ENCODE measurements at regions not wholly inside any gene's neighbourhood (a gene's known extent, or its start where the extent isn't known, plus 50 kb on each side); places are given as distances from the start of the nearest gene placed in this dataset.

- TF ChIP-seq HSF1 (IDR thresholded peaks at IDR 0.05; ENCODE audit: low read depth, low read length), result no peak
- TF ChIP-seq ZNF687 (IDR thresholded peaks at IDR 0.05), result no peak
These were observed 373.3 kb upstream of the RBMS3 start (continued) for GRCh38 chr3:28907616-28908015.

- peaks cover 14% of the 10 kb centered on the region for H3K4me1 ChIP-seq (ENCODE audit: control insufficient read depth, insufficient read depth, low read length)
- CTCF ChIA-PET, result no interaction called here
- no peak overlapping the region for H3K4me2 ChIP-seq (ENCODE audit: control insufficient read depth, insufficient read depth)
- H3K27me3 ChIP-seq (replicated peaks in 1 of 2; ENCODE audit: control insufficient read depth in 2 of 2, insufficient read depth in 2 of 2, low read length in 1 of 2), result no peaks in the 10 kb centered on the region; a peak in 1 of 4 replicates
- H3K9ac ChIP-seq (ENCODE audit: control insufficient read depth, insufficient read depth, low read length), result no peak overlapping the region
- H3K36me3 ChIP-seq (ENCODE audit: control insufficient read depth in 2 of 2, insufficient read depth in 2 of 2, low read length in 1 of 2), result no peaks in the 10 kb centered on the region
- intact Hi-C loops (cut with micrococcal nuclease; ENCODE audit: unreplicated experiment) (no loop called here), in situ Hi-C loops (cut with MboI) (loop anchor here (25.0 kb wide), 1 partner anchor 1275 kb away; no protein-coding TSS in a partner anchor)
- BruUV-seq (replicated peaks), result no TSS peak
- no peak overlapping the region for H3K4me3 ChIP-seq
- POLR2A ChIA-PET, result no interaction called here
- no peak overlapping the region for H3K27ac ChIP-seq (ENCODE audit: control insufficient read depth, insufficient read depth)
- RAD21 ChIA-PET (ENCODE audit: unreplicated experiment), result no interaction called here
- H3K79me2 ChIP-seq (ENCODE audit: control insufficient read depth, insufficient read depth, low read length), result no peaks in the 10 kb centered on the region
- FAIRE-seq (no peak), ATAC-seq (no peak), DNase-seq (ENCODE audit: low read depth, low spot score) (no peak)
- SMC1A ChIA-PET (ENCODE audit: uncharacterized antibody, unreplicated experiment), result no interaction called here
- H2AFZ ChIP-seq (ENCODE audit: control insufficient read depth, low read depth, low read length), result no peak overlapping the region
- no peaks in the 10 kb centered on the region for H4K20me1 ChIP-seq (ENCODE audit: control insufficient read depth, insufficient read depth)
- WGBS (ENCODE audit: insufficient coverage, insufficient replicate concordance, low lambda C conversion rate, missing lambda C conversion rate), result 27% methylated on average over 6 of the region's 6 CpGs
- no peaks in the 10 kb centered on the region for H3K9me3 ChIP-seq (replicated peaks; ENCODE audit: control insufficient read depth, insufficient read depth, low read length)
- no peak for TF ChIP-seq ZSCAN29 (IDR thresholded peaks at IDR 0.05)
- TF ChIP-seq CBX3 (IDR thresholded peaks at IDR 0.05; ENCODE audit: borderline replicate concordance, low read depth), result no peak
- no peak for TF ChIP-seq ZNF274 (IDR thresholded peaks at IDR 0.05; ENCODE audit: insufficient read depth, insufficient read length)
- TF ChIP-seq NKRF (conservative IDR thresholded peaks at IDR 0.05), result no peak
- TF ChIP-seq PML (IDR thresholded peaks at IDR 0.05; ENCODE audit: low read length), result no peak
- no peak for TF ChIP-seq IRF5 (IDR thresholded peaks at IDR 0.05; ENCODE audit: borderline replicate concordance)
- TF ChIP-seq RFX5 (IDR thresholded peaks at IDR 0.05; ENCODE audit: low read depth, low read length), result no peak
- no peak for TF ChIP-seq POLR2AphosphoS2 (IDR thresholded peaks at IDR 0.05; ENCODE audit: low read depth, low read length)
- no peak for TF ChIP-seq SMC3 (IDR thresholded peaks at IDR 0.05; ENCODE audit: borderline replicate concordance, low read length)
- TF ChIP-seq NFXL1 (IDR thresholded peaks at IDR 0.05; ENCODE audit: borderline replicate concordance), result no peak
- TF ChIP-seq NR2C2 (IDR thresholded peaks at IDR 0.05; ENCODE audit: borderline replicate concordance, control insufficient read depth, insufficient read length, low read depth), result no peak
- no peak for TF ChIP-seq HDGF (IDR thresholded peaks at IDR 0.05)
These were observed 368.6 kb upstream of the RBMS3 start for GRCh38 chr3:28912120-28912885.

All from GM12878 (cell line).